Frontal cortex (tissue), 3 donors: ENCODE measurements at regions not wholly inside any gene's neighbourhood (a gene's known extent, or its start where the extent isn't known, plus 50 kb on each side); places are given as distances from the start of the nearest gene placed in this dataset.

ENCODE experiments used
- DNase-seq, 2 donors: peaks; one replicate each; pipeline ENCODE4 v3.0.0; 2012; ENCODE audit warnings: low spot score in 2 of 2
- FAIRE-seq: peaks from 2 replicates; lab custom pipeline; 2012; peaks lifted over from hg19 to GRCh38; lab: Jason Lieb, UNC
- donor health status: control.
- donor health status: control.
- donor health status: control.

DNA sequence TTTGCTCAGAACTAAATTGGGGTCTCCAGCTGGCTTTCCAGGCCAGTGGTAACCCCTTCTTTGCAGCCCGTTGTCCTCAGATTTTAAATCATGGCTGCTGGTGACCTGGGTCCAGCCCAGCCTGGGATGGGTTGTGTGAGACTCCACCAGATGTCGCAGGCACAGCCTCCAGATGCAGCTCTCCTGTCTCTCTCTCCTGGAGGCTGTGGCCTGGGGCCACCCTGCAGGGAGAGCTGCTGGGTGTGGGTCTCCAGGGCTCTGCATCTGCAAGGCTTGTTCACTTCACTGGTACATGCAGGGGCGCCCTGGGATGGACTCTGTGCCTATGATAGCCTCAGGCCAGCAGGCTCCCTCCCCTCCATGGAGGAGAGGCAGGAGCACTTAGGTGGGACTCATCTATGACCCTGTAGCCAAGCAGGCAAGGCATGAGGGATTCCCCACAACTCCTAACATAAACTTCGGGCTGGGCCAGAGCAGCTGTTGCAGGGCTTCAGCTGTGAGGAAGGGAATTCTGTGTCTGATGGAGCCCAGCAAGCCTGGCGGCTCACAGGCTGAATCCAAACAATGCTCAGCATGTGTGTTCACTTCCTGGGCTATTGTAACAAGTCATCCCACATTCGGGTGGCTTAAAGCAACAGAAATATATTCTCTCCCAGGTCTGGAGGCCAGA is 94.7 kb upstream of the NXT1 start:
- DNase-seq (no peak), FAIRE-seq (no peak)

DNA sequence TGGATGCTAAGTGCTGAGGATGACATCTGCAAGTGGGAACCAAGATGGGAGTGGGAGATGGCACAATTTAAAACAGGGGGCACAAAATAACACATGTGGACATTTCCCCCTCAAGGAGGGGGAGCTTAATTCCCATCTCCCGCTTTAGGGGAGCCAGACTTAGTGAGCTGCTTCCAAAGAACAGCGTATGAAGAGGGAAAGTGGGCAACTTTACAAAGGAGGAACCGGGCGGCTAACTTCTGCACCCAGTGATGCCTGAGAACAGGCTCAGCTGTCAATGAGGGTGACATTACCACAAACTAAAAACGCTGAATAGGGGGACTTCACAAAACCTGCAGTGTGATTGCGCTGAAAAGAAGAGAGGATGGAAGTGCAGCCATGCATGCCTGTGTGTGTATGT is 95.5 kb upstream of the NXT1 start:
- DNase-seq, result no peak
- FAIRE-seq, result no peak

DNA sequence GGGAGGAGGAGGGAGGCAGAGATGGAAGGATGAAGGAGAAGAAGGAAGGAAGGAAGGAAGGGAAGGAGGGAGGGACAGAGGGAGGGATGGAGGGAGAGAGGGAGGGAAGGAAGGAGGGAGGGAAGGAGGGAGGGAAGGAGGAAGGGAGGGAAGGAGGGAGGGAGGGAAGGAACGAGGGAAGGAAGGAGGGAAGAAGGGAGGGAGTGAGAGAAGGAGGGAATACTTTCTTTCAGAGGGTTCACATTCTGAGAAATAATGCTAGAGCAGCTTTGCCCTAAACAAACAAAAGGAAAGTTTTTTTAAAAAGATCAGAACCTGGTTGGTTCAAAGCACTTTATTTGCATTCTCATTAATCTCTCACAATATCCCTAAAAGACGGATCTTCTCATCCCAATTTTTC is 96.1 kb upstream of the NXT1 start:
- no peak for DNase-seq
- no peak for FAIRE-seq

DNA sequence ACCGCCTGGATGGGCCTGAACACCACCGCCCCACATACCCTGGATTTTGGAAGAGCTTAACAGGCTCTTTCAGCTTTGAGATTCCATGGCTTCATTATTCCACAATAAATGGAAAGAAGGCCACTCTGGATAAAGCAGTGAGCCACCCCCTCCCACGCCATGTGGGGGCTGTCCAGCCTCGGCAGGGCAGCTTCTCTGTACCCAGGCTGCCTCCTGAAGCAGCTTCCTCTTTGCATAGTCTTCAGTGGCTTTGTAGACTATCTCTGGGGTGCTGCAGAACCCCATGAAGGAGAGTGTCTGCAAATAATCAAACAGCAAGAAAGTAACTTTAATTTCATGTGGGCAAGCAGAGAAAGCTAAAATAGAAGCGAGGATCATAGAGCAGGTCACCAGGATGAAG is 96.6 kb upstream of the NXT1 start:
- FAIRE-seq, result no peak

DNA sequence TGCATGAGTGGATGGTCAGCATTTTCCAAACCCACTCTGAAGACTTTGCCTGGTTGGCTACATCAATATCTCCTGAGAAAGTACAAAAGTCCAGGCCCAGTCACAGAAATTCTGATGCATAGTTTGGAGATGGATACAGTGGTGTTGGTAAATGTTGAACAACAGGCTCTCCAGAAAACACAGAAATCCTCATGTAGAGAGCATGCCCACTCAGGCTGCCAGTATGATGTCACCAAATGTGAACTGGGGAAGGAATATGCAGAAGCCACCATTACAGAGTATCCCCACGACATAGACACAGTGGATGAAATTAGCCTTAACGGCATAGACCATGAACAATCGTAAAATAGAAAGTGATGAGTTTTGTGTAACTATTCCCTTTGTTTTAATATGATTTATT is 97.1 kb upstream of the NXT1 start:
- DNase-seq (no peak), FAIRE-seq (no peak)

More for the DNA sequence above, 96.6 kb upstream of the NXT1 start:
- no peak for DNase-seq

DNA sequence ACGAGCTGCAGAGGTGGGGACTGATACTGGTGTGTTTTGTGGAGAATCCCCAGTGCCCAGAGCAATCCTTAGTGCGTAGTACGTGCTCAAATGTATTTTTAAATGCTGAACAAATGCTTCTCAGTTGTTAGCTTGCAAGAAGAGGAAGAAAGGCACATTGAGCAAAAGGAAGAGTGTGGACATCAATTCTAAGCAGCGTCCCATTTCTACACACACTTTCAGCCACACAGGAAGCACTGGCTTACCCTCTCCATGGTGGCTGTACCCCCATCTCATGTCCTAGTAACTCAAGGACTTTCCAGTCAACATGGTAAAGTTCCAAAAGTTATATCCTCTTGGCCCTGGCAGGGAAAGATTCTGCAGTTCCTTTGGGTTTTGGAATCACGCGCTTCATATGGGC is 98.8 kb upstream of the NXT1 start:
- FAIRE-seq (no peak), DNase-seq (no peak)

DNA sequence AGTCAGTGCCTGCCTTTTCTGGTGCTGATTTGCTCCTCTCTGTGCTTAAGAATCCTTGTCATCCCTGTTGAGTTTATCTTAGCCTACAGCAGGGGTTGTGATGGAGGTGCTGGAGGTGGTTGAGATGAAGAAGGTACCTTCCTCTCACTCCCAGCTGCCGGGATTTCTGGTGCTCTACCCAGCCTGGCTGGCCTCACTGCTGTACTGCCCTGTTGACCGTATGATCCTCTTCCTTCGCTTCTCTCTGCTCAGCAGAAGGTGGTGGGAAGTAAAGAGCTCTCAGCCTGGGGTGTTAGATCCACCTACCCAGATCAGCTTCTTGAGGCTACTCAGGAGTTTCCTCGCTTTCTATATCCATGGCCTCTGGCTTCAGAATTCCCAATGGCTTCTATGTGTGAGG is 101.0 kb upstream of the NXT1 start:
- DNase-seq (no peak), FAIRE-seq (no peak)

DNA sequence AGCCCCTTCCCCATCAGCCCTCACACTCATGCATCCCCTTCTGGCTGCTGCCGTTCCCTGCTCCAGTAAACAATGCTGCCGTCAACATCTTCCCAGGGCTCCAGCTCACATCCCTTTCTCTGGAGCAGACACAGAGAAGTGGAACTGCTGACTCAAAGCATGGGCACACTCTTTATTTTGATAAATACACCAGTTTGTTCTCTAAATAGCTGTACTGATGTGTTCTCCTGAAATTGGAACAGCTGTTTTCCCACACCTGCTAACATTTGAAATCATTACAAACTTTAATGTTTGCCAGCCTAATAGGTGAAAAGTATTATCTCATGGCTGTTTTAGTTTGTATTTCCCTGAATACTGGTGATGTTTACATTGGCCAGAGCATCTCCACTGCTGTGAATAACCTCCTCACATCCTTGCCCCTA is 102.1 kb upstream of the NXT1 start:
- FAIRE-seq, result no peak
- no peak for DNase-seq

DNA sequence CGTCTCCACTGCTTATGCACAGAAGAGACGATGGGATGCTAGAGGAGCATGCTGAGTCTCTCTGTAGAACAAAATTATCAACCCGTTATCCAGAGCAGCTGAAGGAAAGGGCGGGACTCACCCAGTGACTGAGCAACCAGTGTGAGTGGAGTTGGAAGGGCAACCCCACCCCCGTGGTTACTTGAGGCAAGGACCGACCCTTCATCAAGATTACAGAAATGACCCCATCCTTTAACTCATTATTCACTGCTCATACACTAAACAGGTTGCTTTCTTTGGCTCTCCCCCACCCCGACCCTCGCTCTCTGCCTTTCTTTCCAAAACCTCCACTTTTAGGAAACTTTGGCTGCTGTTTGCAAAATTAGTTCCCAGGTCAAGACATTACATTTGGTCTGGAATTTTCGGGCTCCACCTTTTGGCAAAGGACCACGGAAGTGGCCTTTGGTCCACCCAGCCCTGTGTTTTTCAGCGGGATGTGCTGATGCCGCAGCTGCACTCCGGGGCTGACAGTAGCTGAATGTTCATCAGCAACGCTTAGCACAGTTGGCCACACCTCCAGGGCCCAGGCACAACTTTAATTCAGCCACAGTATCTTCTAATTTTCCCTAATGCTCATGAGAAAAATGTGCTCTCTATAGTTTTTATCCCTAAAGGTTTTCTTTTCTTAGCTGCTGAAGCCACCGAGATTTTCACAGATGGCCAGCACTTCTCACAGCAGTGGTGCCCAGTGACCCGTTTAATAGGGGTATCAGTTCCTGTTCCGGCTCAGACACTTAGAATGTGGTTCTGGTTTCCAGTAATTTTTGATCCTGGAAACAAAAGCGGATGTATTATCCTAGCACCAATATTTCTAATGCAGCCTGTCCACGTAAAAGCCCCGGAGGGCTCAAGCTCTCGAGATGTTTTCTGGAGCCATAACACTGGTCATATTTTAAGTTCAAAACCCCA is 103.6 kb upstream of the NXT1 start:
- FAIRE-seq (no peak), DNase-seq (no peak)

DNA sequence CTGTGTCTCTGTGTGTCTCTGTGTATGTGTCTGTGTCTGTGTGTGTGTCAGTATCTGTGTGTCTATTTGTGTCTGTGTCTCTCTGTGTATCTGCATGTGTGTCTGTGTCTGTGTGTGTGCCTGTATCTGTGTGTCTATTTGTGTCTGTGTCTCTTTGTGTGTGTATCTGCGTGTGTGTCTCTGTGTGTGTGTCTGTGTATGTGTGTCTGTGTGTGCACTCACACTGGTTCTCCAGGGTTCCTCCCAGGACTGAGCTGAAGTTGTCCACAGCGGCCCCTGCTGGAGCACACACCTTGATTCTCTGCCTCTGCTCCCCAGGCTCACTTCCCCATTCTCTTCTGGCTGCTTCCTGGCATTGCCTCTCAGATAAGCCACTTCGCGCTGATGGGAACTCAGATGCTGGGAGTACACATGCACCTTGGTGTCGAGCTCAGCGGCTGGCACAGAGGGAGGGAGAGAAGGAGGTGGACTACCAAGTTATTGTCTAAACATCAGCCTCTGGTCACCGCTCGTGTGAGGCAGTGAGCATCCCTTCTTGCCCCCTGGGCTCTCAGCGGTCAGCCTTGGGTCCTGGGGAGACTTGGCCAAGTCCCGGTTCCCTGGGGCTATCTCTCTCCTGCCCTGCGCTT is 104.9 kb upstream of the NXT1 start:
- no peak for FAIRE-seq
- peak in 1 of 2 donors; percentile 41 for DNase-seq

DNA sequence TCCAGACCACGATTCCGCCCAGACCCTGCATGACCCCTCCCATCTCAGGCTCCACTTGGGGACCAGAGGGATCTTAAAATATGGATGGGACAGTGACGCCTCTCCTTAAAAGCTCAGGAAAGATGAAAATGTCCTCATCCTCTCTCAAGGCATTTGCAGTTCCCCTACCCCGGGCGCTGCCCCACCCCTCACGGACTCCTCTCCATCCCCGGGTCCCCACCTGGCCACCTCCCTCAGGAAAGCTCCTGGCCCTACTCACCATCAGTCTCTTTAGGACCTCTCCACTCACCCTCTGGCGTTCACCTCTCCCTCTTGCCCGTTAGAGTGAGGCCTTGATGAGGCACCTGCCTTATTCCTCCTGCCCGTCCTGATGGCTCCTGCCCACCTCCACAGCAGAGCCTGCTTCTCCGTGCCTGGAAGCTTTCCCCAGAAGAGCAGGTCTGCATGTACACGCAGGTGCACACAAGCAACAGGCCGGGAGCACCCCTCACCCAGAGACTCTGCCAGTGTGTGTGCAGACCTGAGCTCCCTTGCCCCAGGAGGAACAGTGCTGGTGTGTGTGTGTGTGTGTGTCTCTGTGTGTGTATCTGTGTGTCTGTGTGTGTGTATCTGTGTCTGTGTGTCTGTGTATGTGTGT is 105.6 kb upstream of the NXT1 start:
- FAIRE-seq, result no peak
- no peak for DNase-seq

DNA sequence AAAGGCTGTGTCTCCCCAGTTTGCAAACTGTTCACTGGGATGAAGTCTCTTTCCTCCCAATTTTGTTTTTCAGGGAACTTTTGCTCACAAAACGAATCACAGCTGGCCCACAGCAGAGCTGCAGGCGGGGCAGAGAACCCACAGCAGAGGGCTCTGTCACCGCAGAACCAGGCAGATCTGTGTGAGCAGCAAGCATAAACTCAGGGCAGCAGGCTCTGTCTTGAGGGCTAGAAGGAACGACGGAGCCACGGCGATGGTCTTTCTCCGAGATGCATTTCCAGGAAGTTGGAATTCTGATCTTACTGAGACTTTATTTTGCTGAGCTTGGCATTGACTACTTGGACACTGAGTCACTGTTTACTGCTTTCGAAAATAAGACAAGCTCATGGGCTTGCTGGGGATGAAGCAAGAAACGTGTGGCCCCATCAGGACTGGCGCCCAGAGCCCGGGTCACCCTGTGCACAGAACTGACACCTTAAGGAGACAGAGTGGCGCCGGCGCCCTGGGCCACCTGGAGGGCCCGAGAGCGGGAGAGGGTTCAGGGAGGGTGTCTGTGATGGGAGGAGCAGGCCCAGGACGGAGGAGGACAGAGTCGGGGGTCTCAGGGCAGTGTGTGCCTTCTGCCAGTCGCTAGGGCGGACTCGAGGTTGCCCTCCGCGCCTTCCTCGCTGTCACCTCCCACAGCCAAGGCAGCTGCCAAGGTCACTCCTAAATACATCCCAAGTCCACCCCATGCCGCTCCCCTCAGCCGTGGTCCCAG is 106.3 kb upstream of the NXT1 start:
- no peak for FAIRE-seq
- DNase-seq, result no peak

DNA sequence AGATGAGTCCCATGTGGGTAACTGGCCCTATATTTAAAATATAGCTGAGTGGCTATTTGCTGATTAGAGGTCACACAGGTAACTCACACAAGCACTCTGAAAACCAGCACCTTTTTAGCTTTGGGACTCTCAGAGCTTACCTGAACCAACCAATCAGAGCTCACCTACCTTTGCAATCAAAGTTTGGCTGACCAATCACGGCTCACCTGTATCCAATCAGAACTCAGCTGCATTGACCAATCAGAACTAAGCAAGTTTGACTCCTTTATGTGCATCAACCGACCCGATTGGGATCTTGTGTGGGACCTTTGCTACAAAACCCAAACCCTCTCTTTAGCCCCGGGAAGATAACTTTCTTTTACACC is 106.8 kb upstream of the NXT1 start:
- DNase-seq (no peak), FAIRE-seq (no peak)

DNA sequence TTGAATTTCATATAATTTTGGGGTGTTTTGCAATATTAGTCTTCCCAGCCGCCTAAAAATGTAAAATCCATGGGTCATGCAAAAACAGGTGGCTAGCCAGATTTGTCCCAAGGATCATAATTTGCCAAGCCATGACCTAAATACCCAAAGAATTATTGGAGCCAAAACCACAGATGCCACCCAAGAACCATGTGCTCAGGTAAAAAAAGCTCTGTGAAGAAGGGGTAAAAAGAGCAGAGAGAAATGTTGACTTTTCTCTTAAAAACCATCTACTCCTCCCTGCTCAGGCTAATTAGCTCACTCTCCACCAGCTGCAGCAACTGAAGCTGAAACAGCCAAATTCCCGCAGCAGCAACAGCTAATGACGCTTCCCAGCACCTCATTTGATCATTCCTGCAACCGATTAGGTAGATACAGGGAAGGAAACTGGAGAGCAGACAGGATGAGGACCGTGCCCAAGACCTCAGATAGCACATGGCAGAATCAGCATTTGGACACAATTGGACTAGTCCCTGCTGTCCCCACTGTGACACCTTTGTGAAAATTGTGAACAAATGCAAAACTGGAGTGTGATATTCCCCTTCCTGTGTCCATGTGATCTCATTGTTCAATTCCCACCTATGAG is 107.9 kb upstream of the NXT1 start:
- FAIRE-seq (no peak), DNase-seq (no peak)

DNA sequence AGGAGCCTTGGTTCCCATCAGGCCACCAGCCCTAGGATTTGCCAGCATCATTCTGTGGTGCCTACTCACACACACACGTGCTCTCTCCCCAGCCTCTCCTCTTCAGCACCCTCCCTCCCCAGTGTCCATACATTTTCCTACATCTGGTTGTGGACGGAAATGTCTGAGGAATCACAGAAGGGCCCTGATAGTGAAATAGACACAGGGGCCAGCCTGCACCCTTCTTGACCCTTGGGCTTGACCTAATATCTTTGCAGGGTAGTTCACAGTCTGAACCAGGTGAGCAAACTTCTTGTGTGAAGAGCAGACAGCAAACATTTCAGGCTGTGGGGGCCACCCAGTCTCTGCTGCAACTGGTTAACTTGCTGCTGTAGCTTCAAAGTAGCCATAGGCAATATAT is 108.5 kb upstream of the NXT1 start:
- DNase-seq (no peak), FAIRE-seq (no peak)

DNA sequence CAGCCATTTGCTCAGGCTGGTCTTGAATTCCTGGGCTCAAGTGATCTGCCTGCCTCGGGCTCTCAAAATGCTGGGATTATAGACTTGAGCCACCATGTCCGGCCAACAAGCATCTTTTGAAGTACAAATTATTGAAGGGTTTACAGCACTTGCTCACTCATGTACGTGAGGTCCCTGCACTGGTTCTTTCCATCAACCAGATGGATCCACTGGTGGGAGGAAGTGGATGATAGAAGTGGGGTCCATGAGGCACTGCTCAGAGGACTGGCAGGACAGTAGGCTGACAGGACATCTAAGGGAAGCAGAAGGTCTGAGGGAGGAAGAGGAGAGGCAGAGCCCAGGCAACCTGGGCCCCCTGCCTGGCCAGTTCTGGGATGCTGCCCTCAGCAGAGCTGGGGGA is 109.2 kb upstream of the NXT1 start:
- DNase-seq (no peak), FAIRE-seq (no peak)

DNA sequence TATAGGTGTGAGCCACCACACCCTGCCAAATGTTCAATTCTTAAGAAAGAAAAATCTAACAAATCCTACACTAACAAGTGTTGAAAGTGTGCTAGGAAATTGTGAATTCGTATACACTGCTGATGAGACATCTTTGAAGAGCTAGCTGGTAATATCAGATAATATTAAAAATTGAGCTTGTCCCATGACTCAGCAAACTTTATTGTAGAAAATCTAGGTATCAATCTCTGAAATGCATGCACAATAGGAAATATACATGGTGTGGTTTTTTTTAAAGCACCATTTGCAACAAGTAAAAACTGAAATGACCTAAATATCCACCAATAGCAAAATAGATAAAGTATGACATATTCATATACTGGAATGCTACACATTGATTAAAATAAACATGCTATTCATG is 110.1 kb upstream of the NXT1 start:
- DNase-seq (no peak), FAIRE-seq (no peak)

DNA sequence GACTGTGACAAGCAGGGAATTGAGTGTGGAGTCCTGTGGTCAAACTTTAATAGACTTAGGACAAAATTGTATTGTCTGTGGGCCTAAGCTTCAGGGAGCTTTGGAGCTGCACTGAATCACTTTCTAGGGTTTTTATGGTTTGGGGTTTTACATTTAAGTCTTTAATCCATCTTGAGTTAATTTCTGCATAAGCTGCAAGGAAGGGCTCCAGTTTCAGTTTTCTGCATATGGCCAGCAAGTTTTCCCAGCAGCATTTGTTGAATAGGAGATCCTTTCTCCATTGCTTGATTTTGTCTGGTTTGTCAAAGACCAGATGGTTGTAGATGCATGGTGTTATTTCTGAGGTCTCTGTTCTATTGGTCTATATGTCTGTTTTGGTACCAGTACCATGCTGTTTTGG is 113.4 kb upstream of the NXT1 start:
- no peak for DNase-seq
- no peak for FAIRE-seq
